Activated T-cell treated with anti-CD3 and anti-CD28 coated beads, Interleukin-2, amount 50 U/mL, for 24 hours (primary cell): ENCODE measurements at regions not wholly inside any gene's neighbourhood (a gene's known extent, or its start where the extent isn't known, plus 50 kb on each side); places are given as distances from the start of the nearest gene placed in this dataset.

ENCODE experiments used
- DNase-seq: peaks from one replicate; pipeline ENCODE4 v3.0.0-alpha.2; 2020
- H3K27ac Mint-ChIP-seq: 2 replicates; pipeline ENCODE4 v1.8.0; 2020; ENCODE audit warnings: mild to moderate bottlenecking, mixed read lengths
- H3K27me3 Mint-ChIP-seq: 2 replicates; pipeline ENCODE4 v1.8.0; 2020; ENCODE audit warnings: mixed read lengths
- H3K36me3 Mint-ChIP-seq: 2 replicates; pipeline ENCODE4 v1.8.0; 2020; ENCODE audit warnings: low read depth, mixed read lengths
- H3K4me1 Mint-ChIP-seq: 2 replicates; pipeline ENCODE4 v1.8.0; 2020; ENCODE audit warnings: low read depth, mixed read lengths
- H3K4me3 Mint-ChIP-seq: 2 replicates; pipeline ENCODE4 v1.8.0; 2020; ENCODE audit warnings: mild to moderate bottlenecking, moderate library complexity, mixed read lengths
- H3K9me3 Mint-ChIP-seq: 2 replicates; pipeline ENCODE4 v1.8.0; 2020; ENCODE audit warnings: mixed read lengths

DNA sequence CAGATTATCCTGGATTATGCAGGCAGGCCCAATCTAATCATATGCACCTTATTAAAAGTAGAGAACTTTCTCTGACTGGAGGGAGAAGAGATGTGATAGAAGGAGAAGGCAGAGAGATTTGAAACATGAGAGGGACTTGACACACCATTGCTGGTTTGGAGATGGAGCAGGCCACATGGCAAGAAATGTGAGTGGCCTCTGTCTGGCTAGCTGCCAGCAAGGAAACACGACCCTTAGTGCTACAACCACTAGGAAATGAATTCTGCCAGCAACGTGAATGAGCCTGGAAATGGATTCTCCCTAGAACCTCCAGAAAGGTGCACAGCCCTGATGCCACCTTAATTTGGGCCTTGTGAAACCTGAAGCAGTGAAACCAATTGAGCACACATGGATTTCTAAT, 79.5 kb upstream of the MBNL3 start:
- Mint-ChIP-seq H3K36me3 (no peaks in the 10 kb centered on the region), H3K27me3 (peaks cover 49% of the 10 kb centered on the region), H3K9me3 (no peaks in the 10 kb centered on the region), H3K4me3 (no peak overlapping the region), H3K4me1 (no peaks in the 10 kb centered on the region), H3K27ac (no peak overlapping the region)
- DNase-seq = no peak

DNA sequence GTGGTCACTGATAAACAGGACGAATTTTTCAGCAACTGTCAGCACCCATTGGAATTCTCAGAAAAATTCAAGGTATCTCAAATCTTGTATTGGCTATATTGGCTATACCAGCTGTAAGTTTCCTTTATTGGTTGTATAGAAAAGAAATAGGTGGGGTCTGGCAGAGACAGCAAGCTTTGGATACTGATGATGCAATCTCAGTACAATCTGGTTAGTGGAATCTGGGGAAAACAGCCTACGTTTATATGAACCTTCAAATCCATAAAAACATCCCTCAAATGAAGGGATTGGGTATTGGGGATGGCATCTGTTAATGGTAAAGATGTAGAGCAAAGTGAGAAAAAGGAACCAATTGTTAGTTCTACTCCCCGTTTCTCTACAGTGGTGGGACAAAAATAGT, 76.4 kb upstream of the MBNL3 start:
- H3K36me3 Mint-ChIP-seq = no peaks in the 10 kb centered on the region
- no peaks in the 10 kb centered on the region for H3K4me1 Mint-ChIP-seq
- no peaks in the 10 kb centered on the region for H3K9me3 Mint-ChIP-seq
- no peak overlapping the region for H3K27ac Mint-ChIP-seq
- H3K4me3 Mint-ChIP-seq = no peak overlapping the region
- no peak for DNase-seq
- peaks cover 54% of the 10 kb centered on the region for H3K27me3 Mint-ChIP-seq

DNA sequence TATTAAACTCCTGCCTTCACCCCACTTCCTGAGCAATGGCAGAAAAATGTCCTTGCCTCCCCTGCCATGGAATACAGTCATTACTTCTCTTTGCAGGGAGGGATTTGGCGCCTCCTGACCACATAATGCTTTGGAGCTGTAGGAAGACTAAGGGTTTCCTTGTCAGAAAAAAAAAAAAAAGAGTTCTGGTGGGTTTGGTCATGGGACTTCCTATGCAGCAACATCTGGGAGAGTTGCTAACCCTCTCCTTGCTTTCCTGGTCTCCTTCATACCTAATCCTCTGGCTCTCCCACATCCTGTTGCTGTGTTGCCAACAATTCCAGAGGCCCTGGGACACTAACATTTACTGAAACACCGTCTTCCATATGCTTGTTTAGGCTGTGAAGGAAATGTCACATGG, 75.1 kb upstream of the MBNL3 start:
- no peaks in the 10 kb centered on the region for H3K9me3 Mint-ChIP-seq
- no peak overlapping the region for H3K27ac Mint-ChIP-seq
- peaks cover 60% of the 10 kb centered on the region for H3K27me3 Mint-ChIP-seq
- H3K4me3 Mint-ChIP-seq = no peak overlapping the region
- no peaks in the 10 kb centered on the region for H3K36me3 Mint-ChIP-seq
- no peak for DNase-seq
- no peaks in the 10 kb centered on the region for H3K4me1 Mint-ChIP-seq

DNA sequence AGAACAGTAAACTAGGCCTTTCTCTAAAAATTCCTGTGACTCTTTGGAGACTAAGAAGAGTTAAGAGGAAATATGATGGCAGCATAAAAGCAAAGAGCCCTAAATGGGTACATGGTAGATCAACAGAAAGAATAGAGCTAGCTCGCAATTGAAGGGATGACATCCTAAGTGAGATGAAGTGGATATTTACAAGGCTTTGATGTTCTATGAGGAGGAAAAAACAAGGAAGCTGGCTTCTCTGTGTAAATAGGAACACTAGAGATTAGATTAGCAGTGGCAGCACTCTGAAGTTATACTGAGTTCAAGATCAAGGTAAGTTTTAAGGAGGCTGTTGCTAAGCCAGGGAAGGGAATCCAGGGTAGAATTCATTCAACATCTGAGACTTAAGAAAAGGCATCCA, 73.1 kb upstream of the MBNL3 start:
- no peak for DNase-seq
- no peaks in the 10 kb centered on the region for H3K9me3 Mint-ChIP-seq
- H3K27ac Mint-ChIP-seq = no peak overlapping the region
- no peak overlapping the region for H3K4me3 Mint-ChIP-seq
- peaks cover 56% of the 10 kb centered on the region for H3K27me3 Mint-ChIP-seq
- H3K4me1 Mint-ChIP-seq = no peaks in the 10 kb centered on the region
- H3K36me3 Mint-ChIP-seq = no peaks in the 10 kb centered on the region

DNA sequence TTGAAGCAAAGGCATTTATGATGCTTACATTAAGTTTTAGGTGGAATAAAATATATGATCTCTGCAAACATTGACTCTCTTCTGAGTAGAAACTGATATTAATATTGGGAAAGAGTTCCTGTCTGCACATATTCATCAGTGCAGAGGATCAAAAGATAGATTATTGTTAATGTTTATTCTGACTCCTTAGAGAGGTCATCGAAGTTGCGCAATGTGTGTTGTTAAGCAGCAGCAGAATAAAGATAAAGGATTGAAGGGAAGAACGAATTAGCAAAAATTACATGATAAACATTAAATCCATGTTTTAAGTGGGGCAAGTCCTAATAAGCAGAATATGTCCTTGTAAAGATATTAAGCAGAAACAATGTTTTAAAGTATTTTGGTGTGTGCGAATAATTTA, 72.6 kb upstream of the MBNL3 start:
- Mint-ChIP-seq H3K4me1 (no peaks in the 10 kb centered on the region), H3K4me3 (no peak overlapping the region), H3K27ac (no peak overlapping the region), H3K27me3 (peaks cover 59% of the 10 kb centered on the region), H3K9me3 (no peaks in the 10 kb centered on the region), H3K36me3 (no peaks in the 10 kb centered on the region)
- no peak for DNase-seq

DNA sequence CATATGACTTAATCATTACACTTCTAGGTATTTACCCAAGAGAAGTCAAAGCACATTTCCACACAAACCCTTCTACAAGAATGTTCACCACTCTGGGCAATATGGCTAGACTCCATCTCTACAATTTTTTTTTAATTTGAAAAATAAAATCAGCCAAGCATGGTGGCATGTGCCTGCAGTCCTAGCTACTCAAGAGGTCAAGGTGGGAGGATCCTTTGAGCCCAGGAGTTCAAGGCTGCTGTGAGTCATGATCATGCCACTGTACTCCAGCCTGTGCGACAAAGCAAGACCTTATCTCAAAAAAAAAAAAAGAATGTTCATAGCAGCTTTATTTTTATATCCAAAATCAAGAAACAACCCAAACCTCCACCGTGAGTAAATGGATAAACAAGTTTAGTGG, 70.3 kb upstream of the MBNL3 start:
- Mint-ChIP-seq H3K4me3 (no peak overlapping the region), H3K4me1 (no peaks in the 10 kb centered on the region), H3K36me3 (no peaks in the 10 kb centered on the region), H3K9me3 (no peaks in the 10 kb centered on the region), H3K27ac (no peak overlapping the region), H3K27me3 (peaks cover 56% of the 10 kb centered on the region)
- no peak for DNase-seq

DNA sequence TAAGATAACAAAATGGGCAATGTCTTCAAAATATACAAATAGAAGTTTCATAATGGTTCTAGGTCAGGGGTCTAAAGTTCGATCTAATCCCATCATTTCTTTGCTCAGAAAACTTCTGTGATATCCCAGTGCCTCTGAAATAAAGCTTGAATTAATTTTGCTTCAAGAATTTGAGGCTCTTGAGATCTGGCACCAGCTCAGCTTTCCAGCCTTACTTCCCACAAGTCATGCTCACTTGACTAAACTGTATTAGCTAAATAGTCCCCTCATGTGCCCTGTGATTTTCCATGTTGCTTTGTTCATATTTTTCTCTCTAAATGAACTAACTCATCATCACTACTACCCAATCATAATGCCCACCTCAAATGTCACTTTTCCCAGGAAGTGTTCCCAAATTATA, 50.8 kb upstream of the MBNL3 start:
- no peak overlapping the region for H3K4me3 Mint-ChIP-seq
- H3K36me3 Mint-ChIP-seq = no peaks in the 10 kb centered on the region
- peaks cover 27% of the 10 kb centered on the region for H3K27me3 Mint-ChIP-seq
- H3K27ac Mint-ChIP-seq = no peak overlapping the region
- H3K4me1 Mint-ChIP-seq = no peaks in the 10 kb centered on the region
- no peak for DNase-seq
- no peaks in the 10 kb centered on the region for H3K9me3 Mint-ChIP-seq
